ENCODE measurements at regions not wholly inside any gene's neighbourhood (a gene's known extent, or its start where the extent isn't known, plus 50 kb on each side); places are given as distances from the start of the nearest gene placed in this dataset.

DNA sequence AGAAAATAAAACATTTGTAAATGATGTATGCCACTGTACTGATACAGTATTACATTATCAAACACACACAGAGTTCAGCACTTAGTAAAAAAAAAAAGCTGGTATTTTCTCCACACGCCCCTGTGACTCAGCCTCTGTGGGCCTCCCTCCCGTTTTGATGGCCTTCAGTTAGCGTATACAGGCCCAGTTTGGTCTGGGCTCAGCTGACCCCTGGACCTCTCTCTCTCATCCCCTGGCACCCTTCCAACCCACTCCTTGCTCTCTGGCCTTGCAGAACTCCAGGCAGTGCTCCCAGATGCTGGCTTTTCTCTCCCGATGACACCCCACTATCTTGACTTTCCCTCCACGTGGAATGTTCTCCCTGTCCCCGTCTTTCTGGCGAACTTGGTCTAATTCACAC, 89.0 kb upstream of the LIMCH1 start (continued):
- TF ChIP-seq JUNB (IDR thresholded peaks at IDR 0.05; ENCODE audit: unreplicated experiment): no peak
- TF ChIP-seq, protein P1, sequence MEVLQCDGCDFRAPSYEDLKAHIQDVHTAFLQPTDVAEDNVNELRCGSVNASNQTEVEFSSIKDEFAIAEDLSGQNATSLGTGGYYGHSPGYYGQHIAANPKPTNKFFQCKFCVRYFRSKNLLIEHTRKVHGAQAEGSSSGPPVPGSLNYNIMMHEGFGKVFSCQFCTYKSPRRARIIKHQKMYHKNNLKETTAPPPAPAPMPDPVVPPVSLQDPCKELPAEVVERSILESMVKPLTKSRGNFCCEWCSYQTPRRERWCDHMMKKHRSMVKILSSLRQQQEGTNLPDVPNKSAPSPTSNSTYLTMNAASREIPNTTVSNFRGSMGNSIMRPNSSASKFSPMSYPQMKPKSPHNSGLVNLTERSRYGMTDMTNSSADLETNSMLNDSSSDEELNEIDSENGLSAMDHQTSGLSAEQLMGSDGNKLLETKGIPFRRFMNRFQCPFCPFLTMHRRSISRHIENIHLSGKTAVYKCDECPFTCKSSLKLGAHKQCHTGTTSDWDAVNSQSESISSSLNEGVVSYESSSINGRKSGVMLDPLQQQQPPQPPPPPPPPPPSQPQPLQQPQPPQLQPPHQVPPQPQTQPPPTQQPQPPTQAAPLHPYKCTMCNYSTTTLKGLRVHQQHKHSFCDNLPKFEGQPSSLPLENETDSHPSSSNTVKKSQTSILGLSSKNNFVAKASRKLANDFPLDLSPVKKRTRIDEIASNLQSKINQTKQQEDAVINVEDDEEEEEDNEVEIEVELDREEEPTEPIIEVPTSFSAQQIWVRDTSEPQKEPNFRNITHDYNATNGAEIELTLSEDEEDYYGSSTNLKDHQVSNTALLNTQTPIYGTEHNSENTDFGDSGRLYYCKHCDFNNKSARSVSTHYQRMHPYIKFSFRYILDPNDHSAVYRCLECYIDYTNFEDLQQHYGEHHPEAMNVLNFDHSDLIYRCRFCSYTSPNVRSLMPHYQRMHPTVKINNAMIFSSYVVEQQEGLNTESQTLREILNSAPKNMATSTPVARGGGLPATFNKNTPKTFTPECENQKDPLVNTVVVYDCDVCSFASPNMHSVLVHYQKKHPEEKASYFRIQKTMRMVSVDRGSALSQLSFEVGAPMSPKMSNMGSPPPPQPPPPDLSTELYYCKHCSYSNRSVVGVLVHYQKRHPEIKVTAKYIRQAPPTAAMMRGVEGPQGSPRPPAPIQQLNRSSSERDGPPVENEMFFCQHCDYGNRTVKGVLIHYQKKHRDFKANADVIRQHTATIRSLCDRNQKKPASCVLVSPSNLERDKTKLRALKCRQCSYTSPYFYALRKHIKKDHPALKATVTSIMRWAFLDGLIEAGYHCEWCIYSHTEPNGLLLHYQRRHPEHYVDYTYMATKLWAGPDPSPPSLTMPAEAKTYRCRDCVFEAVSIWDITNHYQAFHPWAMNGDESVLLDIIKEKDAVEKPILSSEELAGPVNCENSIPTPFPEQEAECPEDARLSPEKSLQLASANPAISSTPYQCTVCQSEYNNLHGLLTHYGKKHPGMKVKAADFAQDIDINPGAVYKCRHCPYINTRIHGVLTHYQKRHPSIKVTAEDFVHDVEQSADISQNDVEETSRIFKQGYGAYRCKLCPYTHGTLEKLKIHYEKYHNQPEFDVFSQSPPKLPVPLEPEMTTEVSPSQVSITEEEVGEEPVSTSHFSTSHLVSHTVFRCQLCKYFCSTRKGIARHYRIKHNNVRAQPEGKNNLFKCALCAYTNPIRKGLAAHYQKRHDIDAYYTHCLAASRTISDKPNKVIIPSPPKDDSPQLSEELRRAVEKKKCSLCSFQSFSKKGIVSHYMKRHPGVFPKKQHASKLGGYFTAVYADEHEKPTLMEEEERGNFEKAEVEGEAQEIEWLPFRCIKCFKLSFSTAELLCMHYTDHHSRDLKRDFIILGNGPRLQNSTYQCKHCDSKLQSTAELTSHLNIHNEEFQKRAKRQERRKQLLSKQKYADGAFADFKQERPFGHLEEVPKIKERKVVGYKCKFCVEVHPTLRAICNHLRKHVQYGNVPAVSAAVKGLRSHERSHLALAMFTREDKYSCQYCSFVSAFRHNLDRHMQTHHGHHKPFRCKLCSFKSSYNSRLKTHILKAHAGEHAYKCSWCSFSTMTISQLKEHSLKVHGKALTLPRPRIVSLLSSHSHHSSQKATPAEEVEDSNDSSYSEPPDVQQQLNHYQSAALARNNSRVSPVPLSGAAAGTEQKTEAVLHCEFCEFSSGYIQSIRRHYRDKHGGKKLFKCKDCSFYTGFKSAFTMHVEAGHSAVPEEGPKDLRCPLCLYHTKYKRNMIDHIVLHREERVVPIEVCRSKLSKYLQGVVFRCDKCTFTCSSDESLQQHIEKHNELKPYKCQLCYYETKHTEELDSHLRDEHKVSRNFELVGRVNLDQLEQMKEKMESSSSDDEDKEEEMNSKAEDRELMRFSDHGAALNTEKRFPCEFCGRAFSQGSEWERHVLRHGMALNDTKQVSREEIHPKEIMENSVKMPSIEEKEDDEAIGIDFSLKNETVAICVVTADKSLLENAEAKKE (CRISPR knock-in tag; IDR thresholded peaks at IDR 0.05): no peak
- no peak for TF ChIP-seq NANOG (IDR thresholded peaks at IDR 0.05; ENCODE audit: borderline replicate concordance)
- TF ChIP-seq POLR2AphosphoS5 (IDR thresholded peaks at IDR 0.05; ENCODE audit: low read depth): no peak
- no peak for TF ChIP-seq EZH2 (IDR thresholded peaks at IDR 0.05; ENCODE audit: low read depth, unreplicated experiment)

DNA sequence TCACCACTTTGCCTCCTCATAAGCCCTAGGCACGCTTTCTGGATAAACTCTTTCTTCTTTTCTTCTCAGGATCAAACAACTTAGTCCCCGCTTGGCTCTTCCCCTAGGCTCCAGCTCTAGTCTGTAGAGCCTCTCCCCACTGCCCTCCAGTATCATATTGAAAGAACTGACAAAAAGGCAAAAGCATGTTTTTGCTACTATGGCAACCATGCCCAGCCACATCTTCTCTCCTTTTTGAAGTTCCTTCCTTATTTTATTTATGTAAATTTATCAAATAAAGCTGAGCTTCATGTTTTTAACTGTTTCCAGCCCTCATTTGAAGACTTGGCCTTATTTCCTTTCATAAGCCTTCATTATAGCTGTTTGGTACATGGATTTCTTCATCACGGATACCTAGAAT, 86.0 kb upstream of the LIMCH1 start:
- Histone ChIP-seq H3K79me2 (replicated peaks; ENCODE audit: insufficient read depth) (no peaks in the 10 kb centered on the region), H3K27ac (ENCODE audit: low read depth) (no peak overlapping the region), H3K9me2 (ENCODE audit: insufficient read depth) (no peaks in the 10 kb centered on the region), H3K27me3 (ENCODE audit: insufficient read depth) (no peaks in the 10 kb centered on the region), H2AFZ (no peak overlapping the region), H4K20me1 (replicated peaks; ENCODE audit: insufficient read depth) (no peaks in the 10 kb centered on the region), H3K36me3 (ENCODE audit: insufficient read depth) (no peaks in the 10 kb centered on the region), H3K4me2 (peak overlapping the region; percentile 2; the same call in 1 of the 2 replicates), H3F3A (replicated peaks; ENCODE audit: low read depth) (no peaks in the 10 kb centered on the region), H3K4me3 (no peak overlapping the region), H3K4me1 (ENCODE audit: insufficient read depth) (peaks cover 39% of the 10 kb centered on the region)
- DNase-seq (ENCODE audit: low spot score) (no peak), ATAC-seq (no peak)
- Mint-ChIP-seq H3K4me3 (no peak overlapping the region), H3K4me1 (peaks cover 42% of the 10 kb centered on the region), H3K9me3 (no peaks in the 10 kb centered on the region), H3K27ac (no peak overlapping the region), H3K27me3 (ENCODE audit: insufficient read depth, low read depth, poor library complexity) (peaks cover 2% of the 10 kb centered on the region), H3K36me3 (ENCODE audit: low read depth) (no peaks in the 10 kb centered on the region)
- TF ChIP-seq, protein P2, sequence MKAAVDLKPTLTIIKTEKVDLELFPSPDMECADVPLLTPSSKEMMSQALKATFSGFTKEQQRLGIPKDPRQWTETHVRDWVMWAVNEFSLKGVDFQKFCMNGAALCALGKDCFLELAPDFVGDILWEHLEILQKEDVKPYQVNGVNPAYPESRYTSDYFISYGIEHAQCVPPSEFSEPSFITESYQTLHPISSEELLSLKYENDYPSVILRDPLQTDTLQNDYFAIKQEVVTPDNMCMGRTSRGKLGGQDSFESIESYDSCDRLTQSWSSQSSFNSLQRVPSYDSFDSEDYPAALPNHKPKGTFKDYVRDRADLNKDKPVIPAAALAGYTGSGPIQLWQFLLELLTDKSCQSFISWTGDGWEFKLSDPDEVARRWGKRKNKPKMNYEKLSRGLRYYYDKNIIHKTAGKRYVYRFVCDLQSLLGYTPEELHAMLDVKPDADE (IDR thresholded peaks at IDR 0.05): no peak
- TF ChIP-seq ZNF114 (CRISPR knock-in tag; IDR thresholded peaks at IDR 0.05) (no peak), CREB1 (CRISPR knock-in tag; IDR thresholded peaks at IDR 0.05; ENCODE audit: low read depth) (no peak), POLR2AphosphoS5 (IDR thresholded peaks at IDR 0.05; ENCODE audit: low read depth) (no peak), EZH2phosphoT487 (IDR thresholded peaks at IDR 0.05; ENCODE audit: unreplicated experiment) (no peak), NANOG (IDR thresholded peaks at IDR 0.05; ENCODE audit: borderline replicate concordance) (no peak), EZH2 (IDR thresholded peaks at IDR 0.05; ENCODE audit: low read depth, unreplicated experiment) (no peak), STAT1 (IDR thresholded peaks at IDR 0.05; ENCODE audit: unreplicated experiment) (no peak), JUNB (IDR thresholded peaks at IDR 0.05; ENCODE audit: unreplicated experiment) (no peak), ZNF331 (CRISPR knock-in tag; IDR thresholded peaks at IDR 0.05; ENCODE audit: low read depth) (no peak)
- TF ChIP-seq, protein P3, sequence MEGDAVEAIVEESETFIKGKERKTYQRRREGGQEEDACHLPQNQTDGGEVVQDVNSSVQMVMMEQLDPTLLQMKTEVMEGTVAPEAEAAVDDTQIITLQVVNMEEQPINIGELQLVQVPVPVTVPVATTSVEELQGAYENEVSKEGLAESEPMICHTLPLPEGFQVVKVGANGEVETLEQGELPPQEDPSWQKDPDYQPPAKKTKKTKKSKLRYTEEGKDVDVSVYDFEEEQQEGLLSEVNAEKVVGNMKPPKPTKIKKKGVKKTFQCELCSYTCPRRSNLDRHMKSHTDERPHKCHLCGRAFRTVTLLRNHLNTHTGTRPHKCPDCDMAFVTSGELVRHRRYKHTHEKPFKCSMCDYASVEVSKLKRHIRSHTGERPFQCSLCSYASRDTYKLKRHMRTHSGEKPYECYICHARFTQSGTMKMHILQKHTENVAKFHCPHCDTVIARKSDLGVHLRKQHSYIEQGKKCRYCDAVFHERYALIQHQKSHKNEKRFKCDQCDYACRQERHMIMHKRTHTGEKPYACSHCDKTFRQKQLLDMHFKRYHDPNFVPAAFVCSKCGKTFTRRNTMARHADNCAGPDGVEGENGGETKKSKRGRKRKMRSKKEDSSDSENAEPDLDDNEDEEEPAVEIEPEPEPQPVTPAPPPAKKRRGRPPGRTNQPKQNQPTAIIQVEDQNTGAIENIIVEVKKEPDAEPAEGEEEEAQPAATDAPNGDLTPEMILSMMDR (conservative IDR thresholded peaks at IDR 0.05; ENCODE audit: low read depth in 2 of 2): no peak
- TF ChIP-seq, protein P4, sequence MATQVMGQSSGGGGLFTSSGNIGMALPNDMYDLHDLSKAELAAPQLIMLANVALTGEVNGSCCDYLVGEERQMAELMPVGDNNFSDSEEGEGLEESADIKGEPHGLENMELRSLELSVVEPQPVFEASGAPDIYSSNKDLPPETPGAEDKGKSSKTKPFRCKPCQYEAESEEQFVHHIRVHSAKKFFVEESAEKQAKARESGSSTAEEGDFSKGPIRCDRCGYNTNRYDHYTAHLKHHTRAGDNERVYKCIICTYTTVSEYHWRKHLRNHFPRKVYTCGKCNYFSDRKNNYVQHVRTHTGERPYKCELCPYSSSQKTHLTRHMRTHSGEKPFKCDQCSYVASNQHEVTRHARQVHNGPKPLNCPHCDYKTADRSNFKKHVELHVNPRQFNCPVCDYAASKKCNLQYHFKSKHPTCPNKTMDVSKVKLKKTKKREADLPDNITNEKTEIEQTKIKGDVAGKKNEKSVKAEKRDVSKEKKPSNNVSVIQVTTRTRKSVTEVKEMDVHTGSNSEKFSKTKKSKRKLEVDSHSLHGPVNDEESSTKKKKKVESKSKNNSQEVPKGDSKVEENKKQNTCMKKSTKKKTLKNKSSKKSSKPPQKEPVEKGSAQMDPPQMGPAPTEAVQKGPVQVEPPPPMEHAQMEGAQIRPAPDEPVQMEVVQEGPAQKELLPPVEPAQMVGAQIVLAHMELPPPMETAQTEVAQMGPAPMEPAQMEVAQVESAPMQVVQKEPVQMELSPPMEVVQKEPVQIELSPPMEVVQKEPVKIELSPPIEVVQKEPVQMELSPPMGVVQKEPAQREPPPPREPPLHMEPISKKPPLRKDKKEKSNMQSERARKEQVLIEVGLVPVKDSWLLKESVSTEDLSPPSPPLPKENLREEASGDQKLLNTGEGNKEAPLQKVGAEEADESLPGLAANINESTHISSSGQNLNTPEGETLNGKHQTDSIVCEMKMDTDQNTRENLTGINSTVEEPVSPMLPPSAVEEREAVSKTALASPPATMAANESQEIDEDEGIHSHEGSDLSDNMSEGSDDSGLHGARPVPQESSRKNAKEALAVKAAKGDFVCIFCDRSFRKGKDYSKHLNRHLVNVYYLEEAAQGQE (IDR thresholded peaks at IDR 0.05; ENCODE audit: unreplicated experiment): no peak
